ENCODE measurements at regions not wholly inside any gene's neighbourhood (a gene's known extent, or its start where the extent isn't known, plus 50 kb on each side); places are given as distances from the start of the nearest gene placed in this dataset.

- TF ChIP-seq POLR2AphosphoS5 (IDR thresholded peaks at IDR 0.05) (no peak), CTCF (IDR thresholded peaks at IDR 0.05) (no peak)
Measured at GRCh38 chr15:88745696-88746095, 57.5 kb upstream of the ACAN start.

Data from suprapubic skin (tissue), 3 donors.